Muscle layer of duodenum (tissue), 2 donors: ENCODE measurements at regions not wholly inside any gene's neighbourhood (a gene's known extent, or its start where the extent isn't known, plus 50 kb on each side); places are given as distances from the start of the nearest gene placed in this dataset.
"Not testable (repeated sequence)": the region's sequence is repeated elsewhere in the genome, so short reads cannot be mapped to it uniquely, and the experiment has no call there.

ENCODE experiments used
- H3K27ac ChIP-seq: one replicate; pipeline ENCODE4 v1.7.0; 2013; ENCODE audit warnings: mild to moderate bottlenecking, low read length
- H3K27me3 ChIP-seq: one replicate; pipeline ENCODE4 v1.7.0; 2013; ENCODE audit warnings: low read depth, mild to moderate bottlenecking, control low read depth, low read length
- H3K36me3 ChIP-seq, 2 donors: one replicate each; pipeline ENCODE4 v1.7.0; 2013; ENCODE audit warnings: low read length in 2 of 2, control low read depth in 1 of 2, mild to moderate bottlenecking in 1 of 2; ENCODE audit not compliant: insufficient read depth in 2 of 2, control insufficient read depth in 1 of 2
- H3K4me1 ChIP-seq, 2 donors: one replicate each; pipeline ENCODE4 v1.7.0; 2013; ENCODE audit warnings: low read length in 2 of 2, mild to moderate bottlenecking in 2 of 2, control low read depth in 1 of 2, moderate library complexity in 1 of 2; ENCODE audit not compliant: insufficient read depth in 2 of 2, control insufficient read depth in 1 of 2
- H3K4me3 ChIP-seq, 2 donors: one replicate each; pipeline ENCODE4 v1.7.0; 2013; ENCODE audit warnings: low read length in 2 of 2, low read depth in 1 of 2, mild to moderate bottlenecking in 1 of 2
- H3K9me3 ChIP-seq, 2 donors: one replicate each; pipeline ENCODE4 v1.7.0; 2013; ENCODE audit warnings: low read length in 2 of 2, control low read depth in 1 of 2, mild to moderate bottlenecking in 1 of 2; ENCODE audit not compliant: control insufficient read depth in 1 of 2
- donor health status: healthy.

DNA sequence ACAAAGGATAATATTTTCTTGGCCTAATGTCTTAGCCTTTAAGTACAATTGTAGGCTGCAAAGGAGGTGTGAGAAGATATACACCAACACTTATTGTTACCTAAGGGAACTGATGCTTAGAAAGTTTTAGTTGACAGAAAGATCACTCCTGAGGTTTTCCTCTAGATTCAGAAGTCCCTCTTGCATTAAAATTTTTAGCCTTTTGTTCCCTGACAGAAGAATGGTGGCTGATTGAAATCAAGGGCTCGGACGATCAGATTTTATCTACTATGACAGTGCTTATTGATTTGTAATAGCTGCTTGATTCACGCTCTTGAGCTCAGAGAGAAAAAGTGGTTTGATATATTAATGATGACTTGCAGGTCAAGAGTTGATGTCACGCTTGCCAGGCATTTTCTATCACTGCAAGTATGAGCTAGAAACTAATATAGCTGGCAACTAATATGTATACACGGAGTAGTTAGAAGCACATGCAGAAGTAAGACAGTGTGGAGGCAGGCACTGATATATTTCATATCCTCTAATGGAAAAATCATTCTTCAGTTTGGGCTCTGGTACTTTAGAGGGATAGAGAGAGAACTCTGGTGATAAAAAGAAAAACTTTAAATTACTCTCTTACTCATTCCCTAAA is 246.6 kb upstream of the ID4 start:
- no peaks in the 10 kb centered on the region for H3K9me3 ChIP-seq
- no peaks in the 10 kb centered on the region for H3K36me3 ChIP-seq
- no peak overlapping the region for H3K4me3 ChIP-seq
- no peak overlapping the region for H3K27ac ChIP-seq
- H3K27me3 ChIP-seq, result no peaks in the 10 kb centered on the region
- no peaks in the 10 kb centered on the region for H3K4me1 ChIP-seq

DNA sequence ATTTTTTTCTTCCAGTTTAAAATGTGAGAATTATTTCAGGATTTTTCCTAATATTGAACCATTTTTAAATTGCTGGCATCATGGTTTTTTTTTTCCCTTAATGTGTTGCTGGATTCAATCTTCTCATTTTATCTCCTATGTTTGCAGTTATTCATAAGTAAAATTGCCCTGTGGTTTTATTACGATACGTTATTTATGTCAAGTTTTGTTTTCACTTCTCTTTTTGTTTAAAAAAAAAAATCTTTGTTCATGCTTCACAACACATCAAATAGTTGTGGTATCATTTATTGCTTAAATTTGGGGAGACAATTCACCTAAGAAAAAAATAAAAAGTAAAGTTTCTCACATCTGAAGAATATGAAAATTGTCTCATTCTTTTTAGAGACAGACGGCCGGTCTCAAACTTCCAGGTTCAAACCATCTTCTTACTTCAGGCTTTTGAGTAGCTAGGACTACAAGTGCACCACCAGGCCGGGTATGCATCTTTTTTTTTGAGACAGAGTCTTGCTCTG is 239.3 kb upstream of the ID4 start:
- no peak overlapping the region for H3K4me3 ChIP-seq
- no peak overlapping the region for H3K27ac ChIP-seq
- H3K4me1 ChIP-seq, result no peaks in the 10 kb centered on the region
- no peaks in the 10 kb centered on the region for H3K9me3 ChIP-seq
- H3K36me3 ChIP-seq, result no peaks in the 10 kb centered on the region
- H3K27me3 ChIP-seq, result no peaks in the 10 kb centered on the region

DNA sequence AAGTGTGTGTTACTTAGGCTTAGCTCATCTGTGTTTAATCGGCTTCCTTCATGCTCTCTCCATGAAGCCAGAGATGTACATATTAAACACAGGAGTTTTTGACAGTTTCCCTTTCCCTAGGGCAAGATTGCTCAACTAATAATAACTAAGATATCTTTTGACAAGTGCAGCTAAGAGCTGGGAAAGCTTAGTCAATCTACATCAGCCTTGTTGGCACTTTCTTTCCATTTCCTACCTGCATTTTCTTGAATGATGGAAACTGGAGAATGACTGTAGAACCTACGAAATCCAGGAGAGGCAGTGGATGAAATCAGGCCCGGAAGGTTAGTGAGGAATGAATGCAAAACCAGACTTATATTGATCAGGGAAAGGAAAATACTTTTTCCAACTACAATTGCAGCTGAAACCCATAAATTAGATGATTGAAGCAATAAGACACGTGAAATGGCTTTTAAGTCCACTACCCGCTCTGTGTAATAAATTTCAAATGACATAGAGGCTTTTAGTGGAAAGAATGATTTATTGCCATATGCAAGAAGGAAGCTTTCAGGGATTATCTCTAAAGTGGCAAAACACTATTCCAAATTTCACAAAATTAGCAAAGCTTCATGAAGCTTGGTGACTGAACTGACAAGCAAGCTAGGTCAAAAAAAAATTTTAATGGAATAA is 237.2 kb upstream of the ID4 start:
- no peaks in the 10 kb centered on the region for H3K9me3 ChIP-seq
- no peak overlapping the region for H3K27ac ChIP-seq
- no peaks in the 10 kb centered on the region for H3K27me3 ChIP-seq
- no peaks in the 10 kb centered on the region for H3K36me3 ChIP-seq
- H3K4me1 ChIP-seq, result no peaks in the 10 kb centered on the region
- H3K4me3 ChIP-seq, result no peak overlapping the region

DNA sequence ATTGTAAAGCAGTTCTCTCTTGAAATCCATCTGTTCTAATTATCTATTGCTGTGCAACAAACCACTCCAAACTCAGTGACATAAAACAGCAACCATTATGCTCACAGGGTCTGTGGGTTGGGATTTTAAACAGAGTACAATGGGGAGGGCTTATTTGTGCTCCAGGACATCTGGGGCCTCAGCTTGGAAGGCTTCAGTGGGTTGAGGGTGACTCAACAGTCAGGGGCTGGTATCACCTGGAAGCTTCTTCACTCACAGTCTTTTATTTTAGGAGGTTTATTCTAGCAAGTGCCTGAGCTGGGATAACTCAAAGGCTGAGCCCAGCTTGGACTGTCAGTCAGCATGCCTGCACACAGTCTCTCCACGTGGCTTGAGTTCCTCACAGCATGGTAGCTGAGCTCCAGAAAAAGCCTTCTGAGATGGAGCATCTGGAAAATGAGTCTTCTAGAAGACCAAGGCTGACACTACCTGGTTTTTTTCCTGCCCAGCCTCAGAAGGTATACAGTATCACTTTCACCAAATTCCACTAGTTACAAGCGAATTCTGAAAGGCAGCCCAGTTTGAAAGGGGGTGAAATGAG is 234.6 kb upstream of the ID4 start:
- Histone ChIP-seq H3K9me3 (no peaks in the 10 kb centered on the region), H3K36me3 (no peaks in the 10 kb centered on the region), H3K27ac (no peak overlapping the region), H3K4me3 (no peak overlapping the region), H3K4me1 (no peaks in the 10 kb centered on the region), H3K27me3 (no peaks in the 10 kb centered on the region)

DNA sequence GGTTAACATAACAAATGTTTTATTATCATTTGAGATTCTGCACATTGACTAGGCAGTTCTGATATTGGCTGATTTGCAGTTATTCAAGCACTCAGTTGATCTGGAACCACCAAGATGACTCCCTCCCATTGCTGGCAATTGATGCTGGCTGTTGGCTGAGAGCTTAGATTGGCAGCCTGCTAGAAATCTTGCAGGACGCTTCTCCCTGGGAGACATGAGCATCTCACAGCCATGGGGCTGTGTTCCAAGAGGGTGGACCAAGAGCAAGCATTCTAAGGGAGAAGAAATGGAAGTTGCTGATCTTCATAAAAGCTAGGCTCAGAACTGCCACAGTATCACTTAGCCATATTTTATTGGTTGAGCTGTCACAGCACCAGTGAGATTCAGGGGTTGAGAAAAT is 233.4 kb upstream of the ID4 start:
- no peaks in the 10 kb centered on the region for H3K9me3 ChIP-seq
- H3K36me3 ChIP-seq, result no peaks in the 10 kb centered on the region
- H3K27me3 ChIP-seq, result no peaks in the 10 kb centered on the region
- no peak overlapping the region for H3K27ac ChIP-seq
- no peaks in the 10 kb centered on the region for H3K4me1 ChIP-seq
- no peak overlapping the region for H3K4me3 ChIP-seq

DNA sequence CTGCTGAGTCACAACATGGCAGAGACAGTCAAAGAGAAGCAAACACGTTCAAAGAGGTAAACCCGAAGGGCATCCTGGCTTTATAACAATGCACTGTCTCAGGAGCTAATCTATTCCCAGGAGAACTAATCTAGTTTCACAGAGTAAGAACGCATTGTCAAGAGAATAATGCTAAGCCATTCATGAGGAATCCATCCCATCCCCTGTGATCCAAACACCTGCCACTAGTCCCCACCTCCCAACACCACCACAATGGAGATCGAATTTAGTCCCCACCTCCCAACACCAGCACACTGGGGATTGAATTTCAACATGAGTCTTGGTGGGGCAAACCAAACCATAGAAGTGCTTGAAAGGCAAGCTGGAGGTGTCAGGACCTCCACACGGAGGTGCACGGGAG is 231.5 kb upstream of the ID4 start:
- Histone ChIP-seq H3K27ac (no peak overlapping the region), H3K9me3 (no peaks in the 10 kb centered on the region), H3K4me3 (no peak overlapping the region), H3K4me1 (no peaks in the 10 kb centered on the region), H3K27me3 (no peaks in the 10 kb centered on the region), H3K36me3 (no peaks in the 10 kb centered on the region)

DNA sequence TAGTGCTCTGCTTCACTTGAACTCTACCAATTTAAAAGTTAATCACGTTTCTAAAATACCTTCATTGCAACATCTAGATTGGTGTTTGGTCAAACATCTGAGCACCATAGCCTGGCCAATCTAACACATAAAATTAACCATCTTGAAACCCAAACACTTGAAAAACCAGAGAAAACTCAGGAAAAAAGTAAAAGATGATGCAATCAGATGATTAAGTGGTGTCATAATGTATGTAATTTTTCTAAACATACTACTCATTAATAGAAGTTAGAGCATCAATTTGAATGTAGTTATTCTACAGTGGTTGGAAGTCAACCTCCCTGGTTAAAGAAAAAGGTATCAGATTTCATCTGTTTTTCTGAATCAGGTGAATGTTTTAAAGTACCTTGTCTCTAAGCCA is 228.6 kb upstream of the ID4 start:
- H3K4me3 ChIP-seq, result no peak overlapping the region
- no peaks in the 10 kb centered on the region for H3K27me3 ChIP-seq
- no peak overlapping the region for H3K27ac ChIP-seq
- no peaks in the 10 kb centered on the region for H3K36me3 ChIP-seq
- H3K9me3 ChIP-seq, result no peaks in the 10 kb centered on the region
- H3K4me1 ChIP-seq, result no peaks in the 10 kb centered on the region

DNA sequence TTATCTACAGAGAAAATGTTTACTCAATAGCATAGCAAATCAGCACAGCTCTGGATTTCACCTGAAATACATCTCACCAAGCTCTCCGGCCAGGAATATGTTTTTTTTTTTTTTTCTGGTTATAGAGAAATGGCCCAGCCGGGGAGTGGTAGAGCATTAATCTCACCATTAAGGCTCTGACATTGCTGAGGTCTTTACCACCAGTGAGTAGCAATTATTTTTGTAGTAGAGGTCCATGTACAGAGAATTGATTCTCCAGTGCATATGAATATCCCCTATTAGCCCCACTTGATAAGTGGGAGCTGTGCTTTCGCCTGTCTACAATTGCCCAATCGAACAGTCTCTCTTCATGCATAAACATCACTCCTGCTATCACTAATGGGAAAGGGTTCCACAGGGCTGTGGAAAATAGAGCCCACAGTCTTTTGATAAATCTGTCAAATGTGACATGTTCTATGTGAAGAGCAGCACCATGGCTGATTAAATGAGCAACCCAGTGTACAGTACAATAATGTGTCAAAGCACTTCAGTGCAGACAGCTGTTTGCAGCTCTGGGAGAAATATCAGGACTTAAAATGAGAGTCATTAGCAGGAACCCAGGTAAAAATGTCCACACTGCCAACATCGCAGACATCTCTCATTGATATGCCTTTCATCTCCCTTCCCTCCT is 227.1 kb upstream of the ID4 start:
- no peaks in the 10 kb centered on the region for H3K36me3 ChIP-seq
- no peak overlapping the region for H3K27ac ChIP-seq
- peaks cover 0 to 4% of the 10 kb centered on the region in 2 donors for H3K9me3 ChIP-seq
- H3K4me3 ChIP-seq, result no peak overlapping the region
- H3K4me1 ChIP-seq, result no peaks in the 10 kb centered on the region
- no peaks in the 10 kb centered on the region for H3K27me3 ChIP-seq

DNA sequence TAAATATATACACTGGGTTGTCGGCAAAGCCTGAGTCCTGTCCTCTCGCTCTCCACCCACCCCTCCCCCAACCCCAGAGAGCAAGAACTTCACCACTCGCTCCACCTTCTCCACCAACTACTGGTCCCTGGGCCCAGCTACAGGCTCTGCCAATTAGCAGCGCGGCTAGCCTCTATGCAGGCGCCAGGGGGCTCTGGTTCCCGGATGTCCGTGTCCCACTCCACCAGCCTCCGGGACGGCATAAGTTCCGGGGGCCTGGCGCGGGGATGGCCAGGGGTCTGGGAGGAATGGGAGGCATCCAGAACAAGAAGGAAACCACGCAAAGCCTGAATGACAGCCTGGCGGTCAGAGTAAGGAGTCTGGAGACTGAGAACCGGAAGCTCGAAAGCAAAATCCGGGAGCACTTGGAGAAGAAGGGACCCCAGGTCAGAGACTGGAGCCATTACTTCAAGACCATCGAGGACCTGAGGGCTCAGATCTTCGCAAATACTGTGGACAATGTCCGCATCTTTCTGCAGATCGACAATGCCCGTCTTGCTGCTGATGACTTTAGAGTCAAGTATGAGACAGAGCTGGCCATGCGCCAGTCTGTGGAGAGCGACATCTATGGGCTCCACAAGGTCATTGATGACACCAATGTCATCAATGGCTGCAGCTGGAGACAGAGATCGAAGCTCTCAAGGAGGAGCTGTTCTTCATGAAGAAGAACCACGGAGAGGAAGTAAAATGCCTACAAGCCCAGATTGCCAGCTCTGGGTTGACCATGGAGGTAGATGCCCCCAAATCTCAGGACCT is 224.3 kb upstream of the ID4 start:
- H3K4me1 ChIP-seq, H3K36me3 ChIP-seq, H3K27ac ChIP-seq, H3K9me3 ChIP-seq, H3K4me3 ChIP-seq, H3K27me3 ChIP-seq: not testable (repeated sequence)

DNA sequence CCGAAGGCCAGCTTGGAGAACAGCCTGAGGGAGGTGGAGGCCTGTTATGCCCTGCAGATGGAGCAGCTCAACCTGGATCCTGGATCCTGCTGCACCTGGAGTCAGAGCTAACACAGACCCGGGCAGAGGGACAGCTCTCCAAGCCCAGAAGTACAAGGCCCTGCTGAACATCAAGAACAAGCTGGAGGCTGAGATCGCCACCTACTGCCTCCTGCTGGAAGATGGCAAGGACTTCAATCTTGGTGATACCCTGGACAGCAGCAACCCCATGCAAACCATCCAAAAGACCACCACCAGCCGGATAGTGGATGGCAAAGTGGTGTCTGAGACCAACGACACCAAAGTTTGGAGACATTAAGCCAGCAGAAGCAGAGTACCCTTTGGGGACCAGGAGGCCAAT is 223.5 kb upstream of the ID4 start:
- no peaks in the 10 kb centered on the region for H3K27me3 ChIP-seq
- no peaks in the 10 kb centered on the region for H3K4me1 ChIP-seq
- no peak overlapping the region for H3K27ac ChIP-seq
- no peak overlapping the region for H3K4me3 ChIP-seq
- H3K9me3 ChIP-seq, result peaks cover 0 to 6% of the 10 kb centered on the region in 2 donors
- no peaks in the 10 kb centered on the region for H3K36me3 ChIP-seq

DNA sequence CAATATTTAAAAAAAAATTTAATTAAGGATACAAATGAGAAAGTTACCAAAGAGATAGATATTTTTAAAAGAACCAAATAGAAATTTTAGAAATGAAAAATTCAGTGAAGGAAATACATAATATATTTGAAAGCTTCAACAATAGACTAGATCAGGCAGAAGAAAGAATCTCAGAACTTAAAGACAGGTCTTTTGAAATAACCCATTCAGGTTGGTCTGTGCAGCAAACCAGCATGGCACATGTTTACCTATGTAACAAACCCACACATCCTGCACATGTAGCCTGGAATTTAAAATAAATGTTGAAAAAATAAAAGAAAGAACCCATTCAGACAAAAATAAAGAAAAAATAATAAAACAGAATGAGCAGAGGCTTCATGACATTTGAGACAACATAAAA is 221.1 kb upstream of the ID4 start:
- H3K4me3 ChIP-seq, result no peak overlapping the region
- H3K27me3 ChIP-seq, result no peaks in the 10 kb centered on the region
- no peaks in the 10 kb centered on the region for H3K4me1 ChIP-seq
- peaks cover 0 to 6% of the 10 kb centered on the region in 2 donors for H3K9me3 ChIP-seq
- H3K36me3 ChIP-seq, result no peaks in the 10 kb centered on the region
- H3K27ac ChIP-seq, result no peak overlapping the region
